ENCODE measurements at regions not wholly inside any gene's neighbourhood (a gene's known extent, or its start where the extent isn't known, plus 50 kb on each side); places are given as distances from the start of the nearest gene placed in this dataset.

- ATAC-seq (no peak), DNase-seq (no peak)
- H3K4me1 ChIP-seq (ENCODE audit: control insufficient read depth in 2 of 2, insufficient read depth in 2 of 2, low read length in 2 of 2): no peaks in the 10 kb centered on the region
- H3K36me3 Mint-ChIP-seq: peaks cover 0 to 3% (median 0%) of the 10 kb centered on the region in 5 donors
- H3K27me3 ChIP-seq (ENCODE audit: control insufficient read depth in 2 of 2, insufficient read depth in 2 of 2, low read length in 2 of 2): no peaks in the 10 kb centered on the region
- no peak overlapping the region for H3K27ac Mint-ChIP-seq
- CTCF ChIA-PET: interaction anchor here (0.6 kb wide), 1 partner anchor 13 kb away, joined by 5 read pairs; no protein-coding TSS in a partner anchor
- POLR2A ChIA-PET: no interaction called here
- H3K9me3 ChIP-seq (ENCODE audit: control insufficient read depth in 2 of 3, low read length in 3 of 3): no peaks in the 10 kb centered on the region
- no peaks in the 10 kb centered on the region for H3K36me3 ChIP-seq (ENCODE audit: control insufficient read depth in 2 of 3, insufficient read depth in 3 of 3, low read length in 3 of 3)
- peaks cover 6 to 12% (median 10%) of the 10 kb centered on the region in 5 donors for H3K27me3 Mint-ChIP-seq
- no peak overlapping the region for H3K4me3 ChIP-seq (ENCODE audit: low read length)
- H3K4me3 Mint-ChIP-seq: no peak overlapping the region
- no peaks in the 10 kb centered on the region for H3K9me3 Mint-ChIP-seq
- H3K4me1 Mint-ChIP-seq: peaks cover 0 to 3% (median 0%) of the 10 kb centered on the region in 7 donors
- H3K27ac ChIP-seq (ENCODE audit: low read depth, low read length): no peak overlapping the region
- intact Hi-C loops (cut with micrococcal nuclease): no loop called here
Observed at GRCh38 chr3:16060945-16061344, 113.5 kb upstream of the GALNT15 start.

- ChIA-PET POLR2A (no interaction called here), CTCF (no interaction called here)
- H3K4me1 Mint-ChIP-seq: peaks cover 0 to 3% (median 0%) of the 10 kb centered on the region in 7 donors
- Histone ChIP-seq H3K4me1 (ENCODE audit: control insufficient read depth in 2 of 2, insufficient read depth in 2 of 2, low read length in 2 of 2) (no peaks in the 10 kb centered on the region), H3K36me3 (ENCODE audit: control insufficient read depth in 2 of 3, insufficient read depth in 3 of 3, low read length in 3 of 3) (no peaks in the 10 kb centered on the region), H3K9me3 (ENCODE audit: control insufficient read depth in 2 of 3, low read length in 3 of 3) (no peaks in the 10 kb centered on the region), H3K27me3 (ENCODE audit: control insufficient read depth in 2 of 2, insufficient read depth in 2 of 2, low read length in 2 of 2) (no peaks in the 10 kb centered on the region), H3K27ac (ENCODE audit: low read depth, low read length) (no peak overlapping the region), H3K4me3 (ENCODE audit: low read length) (no peak overlapping the region)
- H3K4me3 Mint-ChIP-seq: no peak overlapping the region
- peaks cover 6 to 12% (median 10%) of the 10 kb centered on the region in 5 donors for H3K27me3 Mint-ChIP-seq
- no peak overlapping the region for H3K27ac Mint-ChIP-seq
- intact Hi-C loops (cut with micrococcal nuclease): no loop called here
- ATAC-seq: no peak
- no peak for DNase-seq
- no peaks in the 10 kb centered on the region for H3K9me3 Mint-ChIP-seq
- H3K36me3 Mint-ChIP-seq: peaks cover 0 to 3% (median 0%) of the 10 kb centered on the region in 5 donors
Observed at GRCh38 chr3:16061491-16061890, 113.0 kb upstream of the GALNT15 start.

- no peaks in the 10 kb centered on the region for H3K9me3 Mint-ChIP-seq
- peaks cover 0 to 3% (median 0%) of the 10 kb centered on the region in 7 donors for H3K4me1 Mint-ChIP-seq
- Histone ChIP-seq H3K27me3 (ENCODE audit: control insufficient read depth in 2 of 2, insufficient read depth in 2 of 2, low read length in 2 of 2) (no peaks in the 10 kb centered on the region), H3K36me3 (ENCODE audit: control insufficient read depth in 2 of 3, insufficient read depth in 3 of 3, low read length in 3 of 3) (no peaks in the 10 kb centered on the region), H3K27ac (ENCODE audit: low read depth, low read length) (no peak overlapping the region), H3K9me3 (ENCODE audit: control insufficient read depth in 2 of 3, low read length in 3 of 3) (no peaks in the 10 kb centered on the region), H3K4me3 (ENCODE audit: low read length) (no peak overlapping the region), H3K4me1 (ENCODE audit: control insufficient read depth in 2 of 2, insufficient read depth in 2 of 2, low read length in 2 of 2) (no peaks in the 10 kb centered on the region)
- ATAC-seq (no peak), DNase-seq (no peak)
- CTCF ChIA-PET: no interaction called here
- H3K27ac Mint-ChIP-seq: no peak overlapping the region
- peaks cover 0 to 3% (median 0%) of the 10 kb centered on the region in 5 donors for H3K36me3 Mint-ChIP-seq
- POLR2A ChIA-PET: no interaction called here
- H3K27me3 Mint-ChIP-seq: peaks cover 6 to 12% (median 10%) of the 10 kb centered on the region in 5 donors
- intact Hi-C loops (cut with micrococcal nuclease): no loop called here
- no peak overlapping the region for H3K4me3 Mint-ChIP-seq
Observed at GRCh38 chr3:16063603-16064002, 110.9 kb upstream of the GALNT15 start.

GRCh38 chr3:16064642-16065414 lies 109.7 kb upstream of the GALNT15 start:
- no peak for DNase-seq
- H3K36me3 Mint-ChIP-seq: peaks cover 0 to 3% (median 0%) of the 10 kb centered on the region in 5 donors
- peaks cover 0 to 3% (median 0%) of the 10 kb centered on the region in 7 donors for H3K4me1 Mint-ChIP-seq
- Histone ChIP-seq H3K36me3 (ENCODE audit: control insufficient read depth in 2 of 3, insufficient read depth in 3 of 3, low read length in 3 of 3) (no peaks in the 10 kb centered on the region), H3K27me3 (ENCODE audit: control insufficient read depth in 2 of 2, insufficient read depth in 2 of 2, low read length in 2 of 2) (no peaks in the 10 kb centered on the region), H3K4me3 (ENCODE audit: low read length) (no peak overlapping the region), H3K9me3 (ENCODE audit: control insufficient read depth in 2 of 3, low read length in 3 of 3) (no peaks in the 10 kb centered on the region), H3K4me1 (ENCODE audit: control insufficient read depth in 2 of 2, insufficient read depth in 2 of 2, low read length in 2 of 2) (no peaks in the 10 kb centered on the region), H3K27ac (ENCODE audit: low read depth, low read length) (no peak overlapping the region)
- intact Hi-C loops (cut with micrococcal nuclease): no loop called here
- POLR2A ChIA-PET: no interaction called here
- H3K27ac Mint-ChIP-seq: no peak overlapping the region
- H3K4me3 Mint-ChIP-seq: no peak overlapping the region
- no peak for ATAC-seq
- CTCF ChIA-PET: no interaction called here
- H3K27me3 Mint-ChIP-seq: peaks cover 7 to 12% (median 10%) of the 10 kb centered on the region in 5 donors
- H3K9me3 Mint-ChIP-seq: no peaks in the 10 kb centered on the region

GRCh38 chr3:16066545-16066944 lies 107.9 kb upstream of the GALNT15 start:
- Mint-ChIP-seq H3K27ac (no peak overlapping the region), H3K4me1 (peaks cover 0 to 3% (median 0%) of the 10 kb centered on the region in 7 donors), H3K27me3 (peaks cover 2 to 5% (median 3%) of the 10 kb centered on the region in 5 donors), H3K9me3 (no peaks in the 10 kb centered on the region), H3K36me3 (peaks cover 0 to 3% (median 0%) of the 10 kb centered on the region in 5 donors), H3K4me3 (no peak overlapping the region)
- Histone ChIP-seq H3K4me3 (ENCODE audit: low read length) (no peak overlapping the region), H3K27me3 (ENCODE audit: control insufficient read depth in 2 of 2, insufficient read depth in 2 of 2, low read length in 2 of 2) (no peaks in the 10 kb centered on the region), H3K27ac (ENCODE audit: low read depth, low read length) (no peak overlapping the region), H3K9me3 (ENCODE audit: control insufficient read depth in 2 of 3, low read length in 3 of 3) (no peaks in the 10 kb centered on the region), H3K4me1 (ENCODE audit: control insufficient read depth in 2 of 2, insufficient read depth in 2 of 2, low read length in 2 of 2) (no peaks in the 10 kb centered on the region), H3K36me3 (ENCODE audit: control insufficient read depth in 2 of 3, insufficient read depth in 3 of 3, low read length in 3 of 3) (no peaks in the 10 kb centered on the region)
- no peak for ATAC-seq
- intact Hi-C loops (cut with micrococcal nuclease): no loop called here
- ChIA-PET POLR2A (no interaction called here), CTCF (no interaction called here)
- DNase-seq: no peak

GRCh38 chr3:16066975-16067374 lies 107.5 kb upstream of the GALNT15 start:
- Mint-ChIP-seq H3K9me3 (peaks cover 0 to 2% (median 0%) of the 10 kb centered on the region in 11 donors), H3K4me3 (no peak overlapping the region), H3K27me3 (peaks cover 0 to 5% (median 0%) of the 10 kb centered on the region in 5 donors), H3K27ac (no peak overlapping the region), H3K36me3 (peaks cover 0 to 3% (median 0%) of the 10 kb centered on the region in 5 donors), H3K4me1 (peaks cover 0 to 3% (median 0%) of the 10 kb centered on the region in 7 donors)
- H3K9me3 ChIP-seq (ENCODE audit: control insufficient read depth in 2 of 3, low read length in 3 of 3): no peaks in the 10 kb centered on the region
- no peak overlapping the region for H3K27ac ChIP-seq (ENCODE audit: low read depth, low read length)
- no peaks in the 10 kb centered on the region for H3K4me1 ChIP-seq (ENCODE audit: control insufficient read depth in 2 of 2, insufficient read depth in 2 of 2, low read length in 2 of 2)
- H3K27me3 ChIP-seq (ENCODE audit: control insufficient read depth in 2 of 2, insufficient read depth in 2 of 2, low read length in 2 of 2): no peaks in the 10 kb centered on the region
- ChIA-PET POLR2A (no interaction called here), CTCF (no interaction called here)
- intact Hi-C loops (cut with micrococcal nuclease): no loop called here
- DNase-seq (no peak), ATAC-seq (no peak)
- H3K36me3 ChIP-seq (ENCODE audit: control insufficient read depth in 2 of 3, insufficient read depth in 3 of 3, low read length in 3 of 3): no peaks in the 10 kb centered on the region
- H3K4me3 ChIP-seq (ENCODE audit: low read length): no peak overlapping the region

Data from naive thymus-derived CD4-positive, alpha-beta T cell (primary cell).